Activated CD4-positive, alpha-beta T cell treated with anti-CD3 and anti-CD28 coated beads for 4 hours (primary cell): ENCODE measurements at regions not wholly inside any gene's neighbourhood (a gene's known extent, or its start where the extent isn't known, plus 50 kb on each side); places are given as distances from the start of the nearest gene placed in this dataset.

ENCODE experiments used
- DNase-seq, 2 donors: peaks; one replicate each; pipeline ENCODE4 v3.0.0-alpha.2; 2020

DNA sequence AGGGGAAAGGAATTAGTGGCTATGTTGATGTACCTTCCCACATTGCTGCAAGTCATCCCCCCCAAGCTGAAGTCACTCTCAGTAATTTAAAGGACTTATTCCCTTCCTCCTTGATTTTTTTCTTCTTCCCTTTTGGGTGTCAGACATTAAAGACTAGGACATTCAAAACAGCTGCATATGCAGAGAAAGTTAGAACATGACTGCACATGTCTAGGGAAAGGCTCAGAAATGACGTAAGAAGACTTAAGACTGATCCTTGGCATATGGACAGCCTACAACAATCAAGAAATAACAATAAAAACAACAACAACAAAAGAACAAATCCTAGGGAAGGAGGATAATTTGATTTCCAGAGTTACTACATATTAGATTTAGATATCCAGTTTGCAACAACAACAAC, 997.5 kb downstream of the TLE4 start:
- DNase-seq = no peak

- no peak for DNase-seq
Observed at GRCh38 chr9:80561526-80561925, 989.8 kb downstream of the TLE4 start.

DNA sequence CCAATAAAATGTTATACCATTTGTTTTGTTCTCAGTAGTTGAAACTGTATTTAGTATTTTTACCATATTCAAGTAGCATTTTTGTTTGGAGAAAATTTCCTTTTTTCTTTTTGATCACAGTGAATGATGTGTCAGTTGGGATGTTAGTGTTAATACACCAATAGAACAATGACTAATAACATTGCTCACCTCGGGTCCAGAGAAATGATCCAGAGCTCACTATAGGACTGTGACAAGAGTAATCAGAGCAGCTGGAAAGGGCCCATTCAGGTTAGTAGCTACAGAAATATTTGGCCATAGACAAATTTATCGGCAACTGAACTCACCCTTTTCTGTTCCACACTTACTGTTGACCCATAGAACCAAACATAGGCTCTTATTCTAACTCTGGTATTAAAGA, 989.2 kb downstream of the TLE4 start:
- no peak for DNase-seq

DNA sequence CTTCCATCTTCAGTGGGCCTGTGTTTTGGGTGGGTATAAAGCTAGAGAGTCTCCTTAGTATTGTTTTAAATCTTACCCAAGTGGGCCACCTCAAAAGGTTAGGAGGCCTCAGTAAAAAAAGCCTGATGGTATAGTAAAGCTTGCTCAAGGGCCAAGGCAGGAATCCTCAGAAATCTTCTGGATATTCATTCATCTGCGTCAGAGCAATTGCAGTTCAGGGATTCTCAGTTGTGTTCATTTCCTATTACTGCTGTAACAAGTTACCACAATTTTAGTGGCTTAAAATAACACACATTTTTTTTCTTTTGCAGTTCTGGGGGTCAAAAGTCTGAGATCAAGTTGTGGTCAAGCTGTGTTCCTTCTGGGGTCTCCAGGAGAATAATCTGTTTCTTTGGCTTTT, 985.5 kb downstream of the TLE4 start:
- no peak for DNase-seq

GRCh38 chr9:80556631-80557030, 984.9 kb downstream of the TLE4 start:
- DNase-seq = no peak

- DNase-seq = no peak
Observed at GRCh38 chr9:80555782-80556325, 984.1 kb downstream of the TLE4 start.

DNA sequence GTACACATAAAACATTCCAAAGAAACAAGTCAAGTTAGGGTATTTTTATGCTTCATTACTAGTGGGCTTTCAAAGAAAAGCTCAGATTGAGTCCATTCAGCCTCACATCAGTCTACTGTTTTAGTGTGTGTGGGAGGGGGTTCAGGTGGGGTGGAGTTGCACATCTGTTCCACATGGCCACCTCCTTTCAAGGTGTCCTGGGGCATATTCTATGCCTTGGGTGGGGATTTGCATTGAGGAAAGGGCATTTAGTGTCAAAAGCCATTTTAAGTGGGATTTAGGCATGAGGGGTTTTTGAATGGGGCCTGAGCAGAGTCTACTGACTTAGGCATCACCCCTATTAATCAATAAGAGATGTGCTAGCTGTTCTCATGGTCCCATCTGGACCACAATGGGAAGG, 983.1 kb downstream of the TLE4 start:
- DNase-seq = no peak

DNA sequence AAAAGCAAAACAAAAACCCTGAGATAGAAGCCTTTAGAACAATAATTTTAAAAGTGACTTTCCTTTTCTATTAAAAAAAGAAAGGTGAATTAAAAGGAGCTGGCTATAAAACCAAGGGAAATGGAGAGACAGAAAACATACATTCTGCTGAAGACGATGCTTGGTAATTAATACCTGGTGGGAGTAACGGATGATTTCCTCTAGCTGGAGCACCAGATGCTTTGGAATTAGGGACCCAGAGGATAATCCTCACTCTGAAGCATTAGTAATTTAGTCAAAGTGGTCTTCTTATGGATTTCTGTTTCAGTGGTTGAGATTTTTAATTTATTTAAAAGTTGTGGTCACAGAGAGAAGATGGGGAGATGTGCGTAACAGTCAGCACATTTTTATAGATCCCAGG, 982.5 kb downstream of the TLE4 start:
- DNase-seq = no peak

- no peak for DNase-seq
Observed at GRCh38 chr9:80552931-80553330, 981.2 kb downstream of the TLE4 start.

GRCh38 chr9:80550181-80550580, 978.4 kb downstream of the TLE4 start:
- DNase-seq = no peak

- DNase-seq = no peak
Observed at GRCh38 chr9:80547613-80548012, 975.8 kb downstream of the TLE4 start.

DNA sequence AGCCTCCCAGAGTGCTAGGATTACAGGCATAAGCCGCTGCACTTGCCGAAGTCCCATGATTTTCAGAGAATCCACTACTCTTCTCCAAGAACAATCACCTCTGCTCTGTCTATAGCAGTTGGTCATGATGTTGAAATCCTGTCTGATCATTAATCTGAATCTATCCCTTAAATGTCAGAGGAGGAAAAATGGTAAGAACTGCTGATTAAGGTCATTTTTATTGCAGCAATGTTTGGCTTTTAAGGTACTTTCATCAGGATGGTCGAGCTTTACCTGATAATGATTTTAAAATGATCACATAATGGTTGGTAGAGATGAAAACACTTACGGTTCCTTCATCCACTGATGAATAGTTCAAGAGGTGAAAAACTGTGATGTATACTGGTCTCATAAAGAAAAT, 968.6 kb downstream of the TLE4 start:
- no peak for DNase-seq

GRCh38 chr9:80538976-80539375, 967.2 kb downstream of the TLE4 start:
- no peak for DNase-seq

- no peak for DNase-seq
Observed at GRCh38 chr9:80522465-80522864, 950.7 kb downstream of the TLE4 start.

DNA sequence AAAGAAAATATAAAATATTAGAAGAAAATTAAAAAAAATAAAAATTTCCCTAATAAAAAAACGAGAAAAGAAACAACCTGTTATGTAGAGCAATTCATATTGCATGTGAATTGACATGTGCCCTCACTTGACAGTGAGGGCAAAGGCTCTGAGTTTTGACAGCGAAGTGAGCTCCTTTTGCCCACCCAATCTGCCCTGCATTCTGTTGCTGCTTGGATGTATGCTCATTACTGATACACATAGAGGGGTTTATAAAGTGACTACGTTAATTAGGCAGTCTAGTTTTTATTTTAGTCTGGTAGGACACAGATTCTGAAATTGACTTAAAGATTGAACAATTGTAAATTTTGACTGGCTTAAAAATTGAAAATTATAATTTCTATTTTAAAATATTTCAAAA, 949.4 kb downstream of the TLE4 start:
- DNase-seq = no peak

- no peak for DNase-seq
Observed at GRCh38 chr9:80520231-80520630, 948.5 kb downstream of the TLE4 start.

- no peak for DNase-seq
Observed at GRCh38 chr9:80518441-80518840, 946.7 kb downstream of the TLE4 start.

GRCh38 chr9:80516679-80517078, 944.9 kb downstream of the TLE4 start:
- DNase-seq = no peak

GRCh38 chr9:80509358-80509757, 937.6 kb downstream of the TLE4 start:
- no peak for DNase-seq

DNA sequence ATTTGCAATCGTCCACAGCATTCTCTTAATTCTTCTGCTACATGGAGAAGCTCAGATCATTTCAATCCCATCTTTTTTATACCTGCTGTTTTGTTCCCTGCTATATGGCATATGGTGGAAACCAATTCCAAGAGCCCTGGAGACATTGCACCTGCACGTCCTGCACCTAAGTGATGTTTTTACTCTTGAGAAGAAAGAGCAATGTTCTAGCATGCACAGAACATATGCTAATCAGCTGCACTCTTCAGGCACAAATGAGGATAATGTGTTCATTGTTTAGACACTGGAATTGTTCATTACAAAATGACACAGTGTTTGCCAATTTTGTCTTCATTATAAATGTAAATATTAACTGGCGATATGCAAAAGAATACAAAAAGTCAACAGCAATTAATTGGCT, 935.8 kb downstream of the TLE4 start:
- no peak for DNase-seq

DNA sequence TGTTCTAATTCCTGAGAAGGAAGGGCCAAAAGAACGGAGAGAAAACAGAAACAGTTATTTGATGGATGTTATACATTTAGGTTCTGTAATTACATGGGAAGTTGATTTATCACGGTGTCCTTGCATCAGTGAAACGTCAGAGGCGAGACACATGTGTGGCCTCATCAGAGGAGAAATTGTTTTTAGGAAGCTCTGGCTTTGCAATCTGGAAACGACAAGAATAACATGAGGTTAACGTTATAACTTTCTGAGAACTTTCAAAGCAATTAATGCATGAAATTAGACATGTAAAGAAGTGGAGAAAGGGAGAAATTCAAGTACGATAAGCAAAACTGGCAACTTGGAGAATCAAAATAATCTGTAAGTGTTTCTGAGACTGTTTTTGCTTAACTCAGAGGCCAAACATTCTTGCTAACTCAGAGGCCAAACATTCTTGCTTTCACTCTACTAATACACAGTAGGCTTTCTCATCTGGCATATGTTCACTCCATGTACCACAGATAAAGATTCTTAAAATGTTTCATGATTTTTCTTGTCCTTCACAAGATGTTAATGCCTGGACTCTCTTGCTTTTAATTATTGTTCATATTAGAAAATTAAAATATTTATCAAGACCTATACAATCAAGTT, 933.0 kb downstream of the TLE4 start:
- DNase-seq = no peak

- no peak for DNase-seq
Observed at GRCh38 chr9:80503671-80504281, 932.0 kb downstream of the TLE4 start.

DNA sequence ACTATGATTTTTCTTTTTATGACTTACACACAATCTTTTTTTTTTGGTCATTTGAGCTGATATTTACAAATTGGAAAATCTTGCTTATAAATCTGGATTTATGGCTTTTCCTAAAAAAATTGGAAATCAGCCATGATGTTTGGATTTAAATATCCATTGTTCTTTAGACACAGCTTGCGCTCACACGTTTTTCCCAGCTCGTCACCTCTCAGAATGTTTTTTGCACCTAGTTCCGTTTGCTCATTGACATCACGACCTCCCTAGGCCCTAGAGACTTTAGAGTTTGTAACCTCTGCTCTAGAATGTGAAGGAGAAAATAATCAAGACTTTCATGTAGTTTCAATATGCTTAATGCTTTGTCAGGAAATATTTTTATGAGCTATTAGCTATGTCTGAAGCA, 930.5 kb downstream of the TLE4 start:
- no peak for DNase-seq

DNA sequence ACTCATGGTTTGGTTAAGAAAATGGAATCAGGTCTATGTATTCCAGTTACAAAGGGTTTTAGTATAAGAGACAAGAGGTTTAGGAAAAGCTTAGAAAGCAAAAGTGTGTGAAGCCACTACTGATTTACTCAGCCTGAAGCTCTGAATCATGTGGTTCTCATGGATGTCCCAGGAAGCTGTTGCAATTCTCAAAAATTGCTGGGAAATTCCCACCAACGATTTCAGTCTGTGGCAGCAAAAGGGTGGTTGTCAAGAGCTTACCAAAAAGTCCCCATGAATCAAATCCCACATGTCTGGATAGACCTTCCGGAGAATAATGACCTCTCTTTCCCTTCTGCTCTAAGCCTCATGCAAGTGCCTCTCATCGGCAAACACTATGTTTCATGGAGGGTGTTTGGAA, 929.9 kb downstream of the TLE4 start:
- DNase-seq = no peak

GRCh38 chr9:80500300-80500699, 928.5 kb downstream of the TLE4 start:
- no peak for DNase-seq
